Cardiac fibroblast (primary cell): ENCODE measurements at regions not wholly inside any gene's neighbourhood (a gene's known extent, or its start where the extent isn't known, plus 50 kb on each side); places are given as distances from the start of the nearest gene placed in this dataset.

Experiments used
- DNase-seq, 2 donors: peaks; one replicate each; pipeline versions ENCODE4 v3.0.0 to v3.0.0-alpha.2; 2010; ENCODE audit warnings: low read depth in 2 of 2
- H3K4me3 ChIP-seq, 2 donors: replicated peaks in 1 of 2; 1 replicate in 1 of 2; 2 replicates in 1 of 2; pipeline ENCODE4 v1.5.1; 2011; ENCODE audit warnings: low read depth in 2 of 2, low read length in 2 of 2, mild to moderate bottlenecking in 2 of 2, moderate library complexity in 1 of 2
- CTCF ChIP-seq: IDR thresholded peaks from one replicate; pipeline ENCODE4 v1.5.1; 2011; ENCODE audit warnings: low read depth, mild to moderate bottlenecking, low read length, inconsistent platforms

GRCh38 chr6:95660544-95660943 lies 83.2 kb downstream of the MANEA start:
- DNase-seq: no peak
- TF ChIP-seq CTCF: no peak
- H3K4me3 ChIP-seq: no peak overlapping the region

GRCh38 chr6:95670011-95670463 lies 92.7 kb downstream of the MANEA start:
- no peak for TF ChIP-seq CTCF
- no peak for DNase-seq
- H3K4me3 ChIP-seq: no peak overlapping the region

GRCh38 chr6:95676011-95676628 lies 98.8 kb downstream of the MANEA start:
- no peak overlapping the region for H3K4me3 ChIP-seq
- TF ChIP-seq CTCF: no peak
- DNase-seq: no peak

- no peak for TF ChIP-seq CTCF
- no peak overlapping the region for H3K4me3 ChIP-seq
Measured at GRCh38 chr6:95679981-95680380, 102.6 kb downstream of the MANEA start.

GRCh38 chr6:95681736-95682135 lies 104.4 kb downstream of the MANEA start:
- H3K4me3 ChIP-seq: no peak overlapping the region
- TF ChIP-seq CTCF: no peak
- DNase-seq: no peak

More at GRCh38 chr6:95679981-95680380, 102.6 kb downstream of the MANEA start:
- DNase-seq: no peak

- no peak for TF ChIP-seq CTCF
- no peak for DNase-seq
Measured at GRCh38 chr6:95682476-95682875, 105.1 kb downstream of the MANEA start.

GRCh38 chr6:95685822-95686221 lies 108.5 kb downstream of the MANEA start:
- no peak for DNase-seq
- H3K4me3 ChIP-seq: no peak overlapping the region
- no peak for TF ChIP-seq CTCF

More at GRCh38 chr6:95682476-95682875, 105.1 kb downstream of the MANEA start:
- no peak overlapping the region for H3K4me3 ChIP-seq
